Fibroblast of pulmonary artery (primary cell): ENCODE measurements at regions not wholly inside any gene's neighbourhood (a gene's known extent, or its start where the extent isn't known, plus 50 kb on each side); places are given as distances from the start of the nearest gene placed in this dataset.
A peak's percentile ranks its signal among the peaks of the same experiment; 100 is the strongest.

Experiments
- DNase-seq: peaks from one replicate; pipeline ENCODE4 v3.0.0-alpha.2; 2010; ENCODE audit warnings: low read depth
- H3K4me3 ChIP-seq: replicated peaks from 2 replicates; pipeline ENCODE4 v1.5.1; 2011; ENCODE audit warnings: low read depth, mild to moderate bottlenecking, control low read depth, low read length, moderate library complexity
- TF ChIP-seq, protein P1 (sequence below): IDR thresholded peaks from 2 replicates; pipeline ENCODE4 v1.5.1; 2011; ENCODE audit warnings: mild to moderate bottlenecking, control low read depth, low read length, inconsistent platforms; ENCODE audit errors: missing control alignments

DNA sequence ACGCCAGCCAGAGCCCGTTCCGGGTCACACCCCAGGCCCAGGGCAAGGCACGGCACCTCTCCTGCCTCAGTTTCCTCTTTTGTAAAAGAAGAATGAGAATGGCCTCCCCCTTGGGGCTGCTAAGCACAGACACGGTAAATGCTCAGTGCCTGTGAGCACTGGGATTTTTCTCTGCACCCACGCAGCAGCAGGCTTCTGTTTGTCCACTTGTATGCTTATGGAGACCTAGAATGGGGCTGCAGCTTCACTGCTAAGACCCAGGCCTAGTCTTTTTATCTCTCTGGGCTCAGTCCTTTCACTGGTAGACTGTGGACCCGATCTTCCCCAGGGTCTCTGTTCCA, 1327.9 kb downstream of the TBC1D22A start:
- H3K4me3 ChIP-seq = no peak overlapping the region
- no peak for DNase-seq
- TF ChIP-seq, protein P1, sequence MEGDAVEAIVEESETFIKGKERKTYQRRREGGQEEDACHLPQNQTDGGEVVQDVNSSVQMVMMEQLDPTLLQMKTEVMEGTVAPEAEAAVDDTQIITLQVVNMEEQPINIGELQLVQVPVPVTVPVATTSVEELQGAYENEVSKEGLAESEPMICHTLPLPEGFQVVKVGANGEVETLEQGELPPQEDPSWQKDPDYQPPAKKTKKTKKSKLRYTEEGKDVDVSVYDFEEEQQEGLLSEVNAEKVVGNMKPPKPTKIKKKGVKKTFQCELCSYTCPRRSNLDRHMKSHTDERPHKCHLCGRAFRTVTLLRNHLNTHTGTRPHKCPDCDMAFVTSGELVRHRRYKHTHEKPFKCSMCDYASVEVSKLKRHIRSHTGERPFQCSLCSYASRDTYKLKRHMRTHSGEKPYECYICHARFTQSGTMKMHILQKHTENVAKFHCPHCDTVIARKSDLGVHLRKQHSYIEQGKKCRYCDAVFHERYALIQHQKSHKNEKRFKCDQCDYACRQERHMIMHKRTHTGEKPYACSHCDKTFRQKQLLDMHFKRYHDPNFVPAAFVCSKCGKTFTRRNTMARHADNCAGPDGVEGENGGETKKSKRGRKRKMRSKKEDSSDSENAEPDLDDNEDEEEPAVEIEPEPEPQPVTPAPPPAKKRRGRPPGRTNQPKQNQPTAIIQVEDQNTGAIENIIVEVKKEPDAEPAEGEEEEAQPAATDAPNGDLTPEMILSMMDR = no peak

DNA sequence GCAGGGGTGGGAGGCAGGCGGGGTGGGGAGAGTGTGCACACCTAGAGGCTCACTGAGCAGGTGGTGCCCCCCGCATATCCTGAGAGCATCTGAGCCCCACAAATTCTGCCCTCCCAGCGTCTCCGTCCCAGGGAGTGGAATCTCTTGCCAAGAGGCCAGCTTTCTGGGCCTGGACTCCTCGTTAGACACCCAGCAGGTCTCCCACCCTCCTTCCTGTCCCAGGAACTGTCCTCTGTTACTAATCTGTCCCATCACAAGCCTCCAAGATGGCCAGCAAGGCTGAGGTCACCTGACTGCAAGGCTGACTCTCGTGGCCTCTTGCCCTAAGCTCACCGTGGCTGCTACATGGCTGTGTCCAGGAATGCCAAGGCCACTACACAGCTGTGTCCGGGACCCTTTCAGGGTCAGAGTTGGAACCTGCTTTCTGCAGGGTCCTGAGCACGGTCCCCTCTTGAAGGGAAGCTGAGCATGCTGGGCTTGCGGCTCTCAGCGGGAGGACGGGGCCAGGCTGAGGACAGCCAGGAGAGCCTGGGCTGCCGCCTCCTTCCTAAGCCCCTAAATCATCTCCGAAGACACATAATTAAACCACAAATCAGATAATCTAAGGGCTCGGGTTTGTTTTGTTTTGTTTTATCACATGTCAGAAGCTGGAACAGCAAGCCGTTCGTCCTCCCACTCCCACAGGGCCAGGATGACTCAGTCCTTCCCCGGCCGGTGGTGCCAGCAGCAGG, 1327.3 kb downstream of the TBC1D22A start:
- peak; percentile 0 for DNase-seq
- TF ChIP-seq, protein P1 = no peak
- no peak overlapping the region for H3K4me3 ChIP-seq

DNA sequence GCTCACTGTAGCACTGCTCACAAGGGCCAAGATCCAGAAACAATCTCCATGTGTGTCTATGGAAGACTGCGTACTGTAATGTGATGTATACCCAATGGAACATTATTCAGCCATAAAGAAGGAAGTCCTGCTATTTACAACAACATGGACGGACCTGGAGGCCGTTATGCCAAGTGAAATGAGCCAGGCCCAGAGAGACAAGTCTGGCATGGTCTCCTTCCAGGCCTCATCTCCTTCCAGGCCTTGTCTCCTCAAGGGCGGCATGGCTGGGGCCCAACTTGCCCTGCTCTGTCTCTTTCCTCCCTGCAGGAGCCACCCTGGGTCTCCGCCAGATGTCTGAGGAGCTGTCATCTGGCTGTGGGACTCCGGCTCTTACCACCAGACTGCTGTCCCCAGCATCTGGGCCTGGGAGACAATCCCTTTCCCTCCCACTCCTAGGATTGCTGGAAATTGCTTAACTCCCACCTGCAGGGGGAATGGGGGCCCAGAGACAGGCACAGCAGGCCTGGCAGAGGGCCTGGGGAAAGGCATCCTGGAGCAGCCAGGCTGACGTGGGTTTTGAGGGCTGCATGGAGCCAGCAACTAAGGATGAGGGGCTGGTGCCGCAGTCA, 1326.6 kb downstream of the TBC1D22A start:
- DNase-seq = no peak
- TF ChIP-seq, protein P1 = no peak
- no peak overlapping the region for H3K4me3 ChIP-seq

DNA sequence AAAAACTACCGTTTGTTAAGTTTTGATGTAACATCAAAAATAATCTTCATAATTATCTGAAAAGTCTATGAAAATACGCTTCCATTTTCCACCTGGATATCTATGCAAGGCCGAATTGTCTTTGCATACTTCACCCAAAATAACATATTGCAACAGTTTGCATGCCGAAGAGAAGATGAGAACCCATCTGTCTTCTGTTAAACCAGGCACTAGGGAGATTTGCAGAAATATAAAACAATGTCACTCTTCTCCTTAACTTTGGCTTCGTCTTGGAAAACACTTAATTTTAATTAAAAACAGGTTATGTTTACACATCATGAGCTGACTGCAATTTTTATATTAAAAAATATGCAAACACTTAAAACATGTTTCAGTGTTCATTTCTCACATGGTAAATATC, 1325.8 kb downstream of the TBC1D22A start:
- no peak overlapping the region for H3K4me3 ChIP-seq
- TF ChIP-seq, protein P1 = no peak
- no peak for DNase-seq

DNA sequence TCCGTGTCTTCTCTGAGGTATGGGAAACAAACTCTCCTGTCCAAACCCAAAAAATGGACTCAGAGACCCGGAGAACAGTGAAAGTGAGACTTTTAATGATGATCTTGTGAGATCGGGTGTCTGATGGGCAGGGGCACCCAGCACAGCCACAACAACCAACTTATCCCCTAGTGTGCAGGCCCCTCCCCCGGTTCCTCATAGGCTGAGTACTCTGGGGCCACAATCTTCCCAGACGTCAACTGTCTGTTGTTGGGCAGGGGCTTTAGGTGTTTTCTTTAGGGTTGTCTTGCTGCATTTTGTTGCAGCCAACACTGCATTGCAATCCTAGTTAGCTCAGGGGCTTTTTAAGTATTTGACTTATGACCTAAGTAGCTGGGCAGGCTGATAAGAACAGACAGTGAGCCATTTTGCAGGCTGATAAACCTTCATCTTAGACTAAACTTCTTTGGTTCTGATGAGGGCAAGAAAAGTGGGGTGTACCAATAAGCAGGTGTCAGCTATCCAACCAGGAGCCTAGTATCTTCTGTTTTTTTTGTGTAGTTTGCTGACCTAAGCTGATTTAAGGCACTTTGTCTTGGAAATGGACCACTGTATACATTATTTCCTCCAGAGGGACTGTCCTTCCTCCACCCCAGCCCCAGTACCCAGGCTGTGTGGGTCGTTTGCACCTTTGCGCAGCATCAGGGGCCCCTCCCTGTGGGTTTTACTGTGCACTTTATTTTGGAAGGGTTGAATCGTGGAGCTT, 1323.6 kb downstream of the TBC1D22A start:
- DNase-seq = no peak
- H3K4me3 ChIP-seq = no peak overlapping the region
- TF ChIP-seq, protein P1 = no peak

DNA sequence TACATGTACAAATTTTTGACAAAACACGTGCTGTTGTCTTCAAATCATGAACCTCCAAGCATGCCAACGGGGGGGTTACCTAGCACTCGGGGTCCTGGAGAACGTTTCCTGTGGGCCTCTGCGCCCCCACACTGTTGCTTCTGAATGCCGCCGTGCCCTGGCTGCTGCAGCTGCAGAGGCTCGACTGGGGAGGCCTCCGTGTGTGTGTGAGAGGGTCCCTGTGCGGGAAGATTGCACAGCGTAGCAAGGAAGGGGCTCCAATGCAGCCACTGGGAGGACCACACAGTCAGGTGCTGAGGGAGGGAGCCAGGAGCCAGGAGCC, 1322.2 kb downstream of the TBC1D22A start:
- H3K4me3 ChIP-seq = no peak overlapping the region
- TF ChIP-seq, protein P1 = no peak
- DNase-seq = no peak
